ENCODE measurements at regions not wholly inside any gene's neighbourhood (a gene's known extent, or its start where the extent isn't known, plus 50 kb on each side); places are given as distances from the start of the nearest gene placed in this dataset.

GRCh38 chr19:16026131-16026530 is 50.2 kb upstream of the TPM4 start:
- H3K27ac Mint-ChIP-seq = no peak overlapping the region
- DNase-seq = no peak
- H3K4me1 Mint-ChIP-seq = no peaks in the 10 kb centered on the region
- POLR2A ChIA-PET = no interaction called here
- H3K36me3 Mint-ChIP-seq (ENCODE audit: low read depth) = no peaks in the 10 kb centered on the region
- CTCF ChIA-PET = no interaction called here
- no peak overlapping the region for H3K4me3 Mint-ChIP-seq
- H3K9me3 Mint-ChIP-seq = no peaks in the 10 kb centered on the region
- H3K27me3 Mint-ChIP-seq = no peaks in the 10 kb centered on the region
